ENCODE measurements at regions not wholly inside any gene's neighbourhood (a gene's known extent, or its start where the extent isn't known, plus 50 kb on each side); places are given as distances from the start of the nearest gene placed in this dataset.

DNA sequence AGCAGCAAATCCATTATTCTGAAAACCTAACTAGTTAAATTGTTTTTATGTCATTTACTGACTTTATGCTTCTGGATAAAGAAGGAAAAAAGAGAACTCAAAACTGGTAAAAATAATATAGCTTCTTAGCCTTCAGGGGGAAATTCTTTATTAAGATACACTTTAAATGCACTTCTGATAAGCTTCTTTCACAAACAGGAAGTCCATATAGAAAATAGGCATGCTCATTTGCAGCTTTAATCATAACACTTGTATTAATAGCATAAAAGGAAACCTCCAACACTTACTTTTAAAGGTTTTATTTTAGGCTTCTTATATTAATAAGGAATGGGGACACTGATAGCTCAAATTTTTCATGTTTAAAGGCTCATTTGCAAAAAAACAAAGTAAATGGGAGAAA, 538.0 kb upstream of the SLC35B3 start:
- no peak overlapping the region for H3K27ac ChIP-seq (ENCODE audit: low read depth, low read length)
- H3K4me3 ChIP-seq (ENCODE audit: low read depth, low read length), result no peak overlapping the region
- no peaks in the 10 kb centered on the region for H3K27me3 ChIP-seq (ENCODE audit: control insufficient read depth, insufficient read depth, low read length)
- ChIA-PET POLR2A (no interaction called here), CTCF (interaction anchor here (1.6 kb wide), 1 partner anchor 9 kb away, joined by 12 read pairs; no protein-coding TSS in a partner anchor)
- no peak for DNase-seq (ENCODE audit: low read depth, low spot score)
- TF ChIP-seq, protein P1, sequence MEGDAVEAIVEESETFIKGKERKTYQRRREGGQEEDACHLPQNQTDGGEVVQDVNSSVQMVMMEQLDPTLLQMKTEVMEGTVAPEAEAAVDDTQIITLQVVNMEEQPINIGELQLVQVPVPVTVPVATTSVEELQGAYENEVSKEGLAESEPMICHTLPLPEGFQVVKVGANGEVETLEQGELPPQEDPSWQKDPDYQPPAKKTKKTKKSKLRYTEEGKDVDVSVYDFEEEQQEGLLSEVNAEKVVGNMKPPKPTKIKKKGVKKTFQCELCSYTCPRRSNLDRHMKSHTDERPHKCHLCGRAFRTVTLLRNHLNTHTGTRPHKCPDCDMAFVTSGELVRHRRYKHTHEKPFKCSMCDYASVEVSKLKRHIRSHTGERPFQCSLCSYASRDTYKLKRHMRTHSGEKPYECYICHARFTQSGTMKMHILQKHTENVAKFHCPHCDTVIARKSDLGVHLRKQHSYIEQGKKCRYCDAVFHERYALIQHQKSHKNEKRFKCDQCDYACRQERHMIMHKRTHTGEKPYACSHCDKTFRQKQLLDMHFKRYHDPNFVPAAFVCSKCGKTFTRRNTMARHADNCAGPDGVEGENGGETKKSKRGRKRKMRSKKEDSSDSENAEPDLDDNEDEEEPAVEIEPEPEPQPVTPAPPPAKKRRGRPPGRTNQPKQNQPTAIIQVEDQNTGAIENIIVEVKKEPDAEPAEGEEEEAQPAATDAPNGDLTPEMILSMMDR (IDR thresholded peaks at IDR 0.05; ENCODE audit: low read depth, low read length), result no peak
- H3K9me3 ChIP-seq (ENCODE audit: control insufficient read depth, insufficient read depth, low read length), result no peaks in the 10 kb centered on the region; the same call in 1 of the 2 replicates

DNA sequence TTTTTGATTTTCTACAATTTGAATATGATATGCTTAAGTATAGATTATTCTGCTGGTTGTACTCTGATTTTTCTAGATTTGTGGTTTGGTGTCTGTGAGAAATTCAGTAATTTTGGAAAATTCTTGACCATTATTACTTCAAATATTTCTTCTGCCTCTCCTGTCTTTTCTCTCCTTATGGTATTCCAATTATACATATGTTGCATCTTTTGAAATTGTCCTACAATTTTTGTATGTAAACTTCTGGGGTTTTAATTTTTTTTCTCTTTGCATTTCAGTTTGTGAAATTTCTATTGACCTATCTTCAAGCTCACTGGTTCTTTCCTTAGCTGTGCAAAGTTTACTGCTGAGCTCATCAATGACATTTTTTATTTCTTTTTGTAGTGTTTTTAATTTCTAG, 534.4 kb upstream of the SLC35B3 start:
- Histone ChIP-seq H3K4me3 (ENCODE audit: low read depth, low read length) (no peak overlapping the region), H3K27ac (ENCODE audit: low read depth, low read length) (no peak overlapping the region), H3K27me3 (ENCODE audit: control insufficient read depth, insufficient read depth, low read length) (no peaks in the 10 kb centered on the region), H3K9me3 (ENCODE audit: control insufficient read depth, insufficient read depth, low read length) (peaks cover 6% of the 10 kb centered on the region)
- CTCF ChIA-PET, result interaction anchor here (1.4 kb wide), 1 partner anchor 13 kb away, joined by 6 read pairs; no protein-coding TSS in a partner anchor
- POLR2A ChIA-PET, result no interaction called here
- no peak for DNase-seq (ENCODE audit: low read depth, low spot score)
- TF ChIP-seq, protein P1 (IDR thresholded peaks at IDR 0.05; ENCODE audit: low read depth, low read length), result no peak

DNA sequence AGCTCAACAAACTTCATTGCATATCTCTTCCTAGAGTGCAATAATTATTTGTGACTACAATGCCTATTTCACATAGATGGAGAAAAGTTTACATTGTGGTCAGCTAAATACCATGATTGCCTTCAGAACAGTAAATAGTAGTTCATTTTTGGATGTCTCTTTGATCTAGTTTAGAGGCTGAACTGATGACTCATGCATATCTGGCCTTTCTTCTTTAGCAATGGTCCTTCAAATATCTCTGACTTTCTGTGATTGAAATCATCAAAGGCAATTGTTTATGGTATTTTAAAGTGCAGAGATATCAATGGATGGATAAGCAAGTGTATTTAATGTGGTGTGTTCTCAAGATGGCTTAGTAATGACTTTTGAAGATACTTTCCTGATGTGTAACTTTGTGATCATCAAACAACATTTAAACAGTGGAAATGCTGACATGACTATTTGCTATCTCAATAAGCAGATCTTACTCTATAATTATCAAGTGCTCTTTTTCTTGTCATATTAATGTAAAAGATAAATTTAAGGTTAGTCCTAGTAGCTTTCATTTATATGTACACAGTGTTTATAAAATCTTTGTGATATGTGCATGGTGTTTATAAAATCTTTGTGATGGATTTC, 523.7 kb upstream of the SLC35B3 start:
- TF ChIP-seq, protein P1 (IDR thresholded peaks at IDR 0.05; ENCODE audit: low read depth, low read length), result no peak
- Histone ChIP-seq H3K27me3 (ENCODE audit: control insufficient read depth, insufficient read depth, low read length) (no peaks in the 10 kb centered on the region), H3K9me3 (ENCODE audit: control insufficient read depth, insufficient read depth, low read length) (0 out of 2 replicates have a peak, but pooled peaks cover 3% of the 10 kb centered on the region), H3K27ac (ENCODE audit: low read depth, low read length) (no peak overlapping the region), H3K4me3 (ENCODE audit: low read depth, low read length) (no peak overlapping the region)
- no peak for DNase-seq (ENCODE audit: low read depth, low spot score)
- CTCF ChIA-PET, result no interaction called here
- POLR2A ChIA-PET, result no interaction called here

DNA sequence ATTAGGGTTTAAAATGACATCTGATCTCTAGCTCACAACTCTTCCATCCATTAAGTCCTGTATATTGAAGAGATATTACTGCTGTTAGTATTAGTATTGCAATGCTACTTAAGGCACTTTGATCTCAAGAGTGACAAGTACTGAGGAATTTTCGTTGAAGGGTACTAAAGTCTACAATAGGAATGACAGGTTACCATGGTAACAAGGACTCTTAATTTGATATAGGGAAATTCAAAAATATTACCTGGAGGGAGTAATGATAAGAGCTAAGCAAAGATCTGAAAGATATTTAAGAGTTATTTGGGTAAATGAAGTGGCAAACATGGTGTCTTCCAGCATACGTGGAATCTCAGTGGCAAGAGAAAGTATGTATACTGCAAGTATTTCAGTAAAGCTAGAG, 518.0 kb upstream of the SLC35B3 start:
- TF ChIP-seq, protein P1 (IDR thresholded peaks at IDR 0.05; ENCODE audit: low read depth, low read length), result no peak
- CTCF ChIA-PET, result no interaction called here
- Histone ChIP-seq H3K4me3 (ENCODE audit: low read depth, low read length) (no peak overlapping the region), H3K27me3 (ENCODE audit: control insufficient read depth, insufficient read depth, low read length) (no peaks in the 10 kb centered on the region), H3K27ac (ENCODE audit: low read depth, low read length) (no peak overlapping the region), H3K9me3 (ENCODE audit: control insufficient read depth, insufficient read depth, low read length) (no peaks in the 10 kb centered on the region)
- POLR2A ChIA-PET, result no interaction called here
- DNase-seq (ENCODE audit: low read depth, low spot score), result no peak

DNA sequence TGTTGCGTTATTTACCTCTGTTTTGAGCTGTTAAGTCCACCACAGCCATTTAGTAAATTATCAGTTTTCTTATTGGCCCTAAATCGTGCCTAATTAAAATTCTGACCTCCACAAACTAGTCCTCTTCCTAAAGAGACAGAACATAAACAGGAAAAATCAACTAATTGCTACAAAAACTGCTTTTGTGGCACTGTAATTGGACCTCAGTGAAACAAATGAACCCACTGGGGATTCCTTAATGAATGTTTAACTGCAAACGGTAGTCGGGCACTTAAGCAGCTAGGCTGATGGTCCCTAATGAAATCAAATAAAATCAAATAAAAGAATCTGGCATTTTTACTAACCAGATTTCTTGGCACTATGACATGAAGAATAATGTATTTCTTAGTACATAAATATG, 513.4 kb upstream of the SLC35B3 start:
- no peak overlapping the region for H3K4me3 ChIP-seq (ENCODE audit: low read depth, low read length)
- TF ChIP-seq, protein P1 (IDR thresholded peaks at IDR 0.05; ENCODE audit: low read depth, low read length), result no peak
- ChIA-PET CTCF (no interaction called here), POLR2A (no interaction called here)
- no peak overlapping the region for H3K27ac ChIP-seq (ENCODE audit: low read depth, low read length)
- no peaks in the 10 kb centered on the region for H3K27me3 ChIP-seq (ENCODE audit: control insufficient read depth, insufficient read depth, low read length)
- DNase-seq (ENCODE audit: low read depth, low spot score), result no peak
- peaks cover 4% of the 10 kb centered on the region; the same call in 1 of the 2 replicates for H3K9me3 ChIP-seq (ENCODE audit: control insufficient read depth, insufficient read depth, low read length)
